ENCODE measurements at regions not wholly inside any gene's neighbourhood (a gene's known extent, or its start where the extent isn't known, plus 50 kb on each side); places are given as distances from the start of the nearest gene placed in this dataset.

DNA sequence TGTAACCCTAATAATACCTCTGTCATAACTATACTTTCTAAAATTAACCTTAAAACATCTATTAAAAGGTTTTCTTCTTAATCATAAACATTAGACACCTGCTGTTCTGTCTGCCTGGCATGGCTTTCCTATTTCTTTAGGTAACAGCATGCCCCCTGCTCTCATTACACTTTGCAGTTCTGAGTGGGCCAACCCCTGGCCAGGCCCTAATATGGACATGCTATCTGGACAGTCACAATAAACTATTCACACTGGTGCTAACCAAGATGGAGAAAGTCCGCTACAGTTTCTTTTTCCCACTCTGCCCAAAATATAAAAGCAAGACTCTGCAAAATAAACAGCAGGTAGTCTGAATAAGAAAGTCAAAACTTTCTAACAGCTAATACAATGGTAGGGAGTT, 84.0 kb downstream of the ELAPOR2 start:
- Histone ChIP-seq H3K27ac (ENCODE audit: control insufficient read depth, insufficient read depth, low read length) (no peak overlapping the region), H3K36me3 (ENCODE audit: control insufficient read depth in 2 of 2, extremely low read depth in 1 of 2, insufficient read depth in 2 of 2, low read length in 2 of 2) (no peaks in the 10 kb centered on the region), H3K79me2 (ENCODE audit: control insufficient read depth, insufficient read depth, low read length) (no peaks in the 10 kb centered on the region), H3K27me3 (ENCODE audit: control insufficient read depth, extremely low read depth, insufficient read depth, low read length) (no peaks in the 10 kb centered on the region), H2AFZ (ENCODE audit: control insufficient read depth, low read length) (no peak overlapping the region), H3K9ac (ENCODE audit: control insufficient read depth, extremely low read depth, insufficient read depth, low read length) (no peak overlapping the region), H3K9me1 (ENCODE audit: control insufficient read depth, extremely low read depth, insufficient read depth, low read length) (no peaks in the 10 kb centered on the region), H3K4me3 (ENCODE audit: control insufficient read depth in 2 of 3, extremely low read depth in 1 of 3, insufficient read depth in 2 of 3, low read depth in 1 of 3, low read length in 3 of 3) (no peak overlapping the region), H3K4me2 (ENCODE audit: control insufficient read depth, extremely low read depth, insufficient read depth, low read depth, low read length) (no peak overlapping the region), H3K9me3 (ENCODE audit: control insufficient read depth, low read depth, low read length) (no peaks in the 10 kb centered on the region), H3K4me1 (ENCODE audit: control insufficient read depth, extremely low read depth, insufficient read depth, low read length) (no peaks in the 10 kb centered on the region), H4K20me1 (ENCODE audit: control insufficient read depth, extremely low read depth, insufficient read depth, low read length) (no peaks in the 10 kb centered on the region)
- no peak for TF ChIP-seq EZH2 (IDR thresholded peaks at IDR 0.05; ENCODE audit: low read length)
- TF ChIP-seq, protein P1, sequence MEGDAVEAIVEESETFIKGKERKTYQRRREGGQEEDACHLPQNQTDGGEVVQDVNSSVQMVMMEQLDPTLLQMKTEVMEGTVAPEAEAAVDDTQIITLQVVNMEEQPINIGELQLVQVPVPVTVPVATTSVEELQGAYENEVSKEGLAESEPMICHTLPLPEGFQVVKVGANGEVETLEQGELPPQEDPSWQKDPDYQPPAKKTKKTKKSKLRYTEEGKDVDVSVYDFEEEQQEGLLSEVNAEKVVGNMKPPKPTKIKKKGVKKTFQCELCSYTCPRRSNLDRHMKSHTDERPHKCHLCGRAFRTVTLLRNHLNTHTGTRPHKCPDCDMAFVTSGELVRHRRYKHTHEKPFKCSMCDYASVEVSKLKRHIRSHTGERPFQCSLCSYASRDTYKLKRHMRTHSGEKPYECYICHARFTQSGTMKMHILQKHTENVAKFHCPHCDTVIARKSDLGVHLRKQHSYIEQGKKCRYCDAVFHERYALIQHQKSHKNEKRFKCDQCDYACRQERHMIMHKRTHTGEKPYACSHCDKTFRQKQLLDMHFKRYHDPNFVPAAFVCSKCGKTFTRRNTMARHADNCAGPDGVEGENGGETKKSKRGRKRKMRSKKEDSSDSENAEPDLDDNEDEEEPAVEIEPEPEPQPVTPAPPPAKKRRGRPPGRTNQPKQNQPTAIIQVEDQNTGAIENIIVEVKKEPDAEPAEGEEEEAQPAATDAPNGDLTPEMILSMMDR (optimal IDR thresholded peaks at IDR 0.05 in 1 of 3, IDR thresholded peaks at IDR 0.05 in 1 of 3, conservative IDR thresholded peaks at IDR 0.05 in 1 of 3; ENCODE audit: extremely low read depth in 1 of 3, insufficient read depth in 2 of 3, low read length in 3 of 3): no peak
- FAIRE-seq (no peak), DNase-seq (ENCODE audit: low read depth, low spot score) (no peak)
- dilution Hi-C loops (cut with MboI; ENCODE audit: extremely low pct_ligation_motif_present, low sequenced_read_pairs): no loop called here

DNA sequence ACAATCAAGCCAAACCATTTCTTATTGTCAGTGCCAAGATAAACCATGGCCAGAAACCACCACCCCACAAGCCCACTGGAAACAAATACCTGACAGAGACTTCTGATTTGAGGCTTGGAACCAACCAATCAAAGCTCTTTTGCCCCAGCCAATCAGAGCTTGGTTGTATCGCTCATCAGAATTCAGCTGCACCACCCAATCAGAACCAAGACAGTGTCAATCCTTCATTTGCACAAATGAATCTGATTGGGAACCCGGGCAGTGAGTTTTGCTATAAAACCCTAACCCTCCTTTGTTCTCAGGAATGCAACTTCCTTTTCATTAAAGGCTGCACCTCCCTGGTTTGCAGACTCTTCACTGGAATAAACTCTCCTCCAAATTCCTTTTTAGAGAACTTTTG, 87.4 kb downstream of the ELAPOR2 start:
- Histone ChIP-seq H3K4me2 (ENCODE audit: control insufficient read depth, extremely low read depth, insufficient read depth, low read depth, low read length) (no peak overlapping the region), H2AFZ (ENCODE audit: control insufficient read depth, low read length) (no peak overlapping the region), H3K4me1 (ENCODE audit: control insufficient read depth, extremely low read depth, insufficient read depth, low read length) (no peaks in the 10 kb centered on the region), H3K36me3 (ENCODE audit: control insufficient read depth in 2 of 2, extremely low read depth in 1 of 2, insufficient read depth in 2 of 2, low read length in 2 of 2) (no peaks in the 10 kb centered on the region), H3K4me3 (ENCODE audit: control insufficient read depth in 2 of 3, extremely low read depth in 1 of 3, insufficient read depth in 2 of 3, low read depth in 1 of 3, low read length in 3 of 3) (no peak overlapping the region), H3K79me2 (ENCODE audit: control insufficient read depth, insufficient read depth, low read length) (no peaks in the 10 kb centered on the region), H3K9ac (ENCODE audit: control insufficient read depth, extremely low read depth, insufficient read depth, low read length) (no peak overlapping the region), H3K27ac (ENCODE audit: control insufficient read depth, insufficient read depth, low read length) (no peak overlapping the region), H3K27me3 (ENCODE audit: control insufficient read depth, extremely low read depth, insufficient read depth, low read length) (no peaks in the 10 kb centered on the region), H4K20me1 (ENCODE audit: control insufficient read depth, extremely low read depth, insufficient read depth, low read length) (no peaks in the 10 kb centered on the region), H3K9me1 (ENCODE audit: control insufficient read depth, extremely low read depth, insufficient read depth, low read length) (no peaks in the 10 kb centered on the region), H3K9me3 (ENCODE audit: control insufficient read depth, low read depth, low read length) (no peaks in the 10 kb centered on the region)
- dilution Hi-C loops (cut with MboI; ENCODE audit: extremely low pct_ligation_motif_present, low sequenced_read_pairs): no loop called here
- DNase-seq (ENCODE audit: low read depth, low spot score) (no peak), FAIRE-seq (no peak)
- TF ChIP-seq, protein P1 (optimal IDR thresholded peaks at IDR 0.05 in 1 of 3, IDR thresholded peaks at IDR 0.05 in 1 of 3, conservative IDR thresholded peaks at IDR 0.05 in 1 of 3; ENCODE audit: extremely low read depth in 1 of 3, insufficient read depth in 2 of 3, low read length in 3 of 3): no peak
- no peak for TF ChIP-seq EZH2 (IDR thresholded peaks at IDR 0.05; ENCODE audit: low read length)
